DOHH2 (cell line): ENCODE measurements at regions not wholly inside any gene's neighbourhood (a gene's known extent, or its start where the extent isn't known, plus 50 kb on each side); places are given as distances from the start of the nearest gene placed in this dataset.

Experiments used
- H3F3A ChIP-seq: fragments of 200-600 bp; sonication (generic), shearing (Covaris generic); 2 replicates; pipeline ENCODE4 v1.6.0; 2016; ENCODE audit warnings: antibody characterized with exemption, mild to moderate bottlenecking; ENCODE audit not compliant: control insufficient read depth, insufficient read depth
- H3K27ac ChIP-seq: fragments of 200-600 bp; sonication (generic); 2 replicates; pipeline ENCODE4 v1.5.1; 2014; ENCODE audit warnings: low read depth, mild to moderate bottlenecking, low read length, moderate library complexity
- H3K27me3 ChIP-seq: fragments of 200-600 bp; sonication (generic); 2 replicates; pipeline ENCODE4 v1.6.1; 2014; ENCODE audit warnings: mild to moderate bottlenecking, low read length, mixed read lengths; ENCODE audit not compliant: control insufficient read depth
- H3K36me3 ChIP-seq: fragments of 200-600 bp; sonication (generic); 2 replicates; pipeline ENCODE4 v1.6.1; 2014; ENCODE audit warnings: mild to moderate bottlenecking, low read length, moderate library complexity, mixed read lengths; ENCODE audit not compliant: control insufficient read depth
- H3K4me1 ChIP-seq: fragments of 200-600 bp; sonication (generic); 2 replicates; pipeline ENCODE4 v1.6.1; 2014; ENCODE audit warnings: mild to moderate bottlenecking, low read length, mixed read lengths; ENCODE audit not compliant: control insufficient read depth
- H3K4me2 ChIP-seq: fragments of 200-600 bp; sonication (generic); 2 replicates; pipeline ENCODE4 v1.6.0; 2014; ENCODE audit warnings: mild to moderate bottlenecking, low read length, moderate library complexity
- H3K4me3 ChIP-seq: fragments of 200-600 bp; sonication (generic); 2 replicates; pipeline ENCODE4 v1.5.1; 2014; ENCODE audit warnings: mild to moderate bottlenecking, low read length, mixed read lengths
- H3K79me2 ChIP-seq: fragments of 200-600 bp; sonication (generic); 2 replicates; pipeline ENCODE4 v1.6.1; 2014; ENCODE audit warnings: mild to moderate bottlenecking, low read length, mixed read lengths; ENCODE audit not compliant: control insufficient read depth
- H3K9me2 ChIP-seq: fragments of 200-600 bp; sonication (generic); replicated peaks from 2 replicates; pipeline ENCODE4 v1.6.1; 2014; ENCODE audit warnings: mild to moderate bottlenecking, low read length, mixed read lengths; ENCODE audit not compliant: control insufficient read depth
- H3K9me3 ChIP-seq: fragments of 200-600 bp; sonication (generic); 2 replicates; pipeline ENCODE4 v1.6.1; 2014; ENCODE audit warnings: antibody characterized with exemption, low read length, mixed read lengths; ENCODE audit not compliant: control insufficient read depth, insufficient read depth
- H4K20me1 ChIP-seq: fragments of 200-600 bp; sonication (generic); 2 replicates; pipeline ENCODE4 v1.6.0; 2014; ENCODE audit warnings: low read depth, mild to moderate bottlenecking, antibody characterized with exemption, low read length, moderate library complexity; ENCODE audit not compliant: control insufficient read depth, insufficient read depth
- CTCF ChIP-seq: fragments of 200-600 bp; sonication (generic); IDR thresholded peaks from one replicate; pipeline ENCODE4 v1.5.1; 2014; ENCODE audit warnings: antibody characterized with exemption, mild to moderate bottlenecking, low read depth, low read length; ENCODE audit not compliant: poor library complexity, severe bottlenecking
- EZH2phosphoT487 ChIP-seq: fragments of 200-600 bp; sonication (generic); IDR thresholded peaks from 2 replicates; pipeline ENCODE4 v1.6.1; 2017; ENCODE audit warnings: borderline replicate concordance, mild to moderate bottlenecking, antibody characterized with exemption, low read length, moderate library complexity, mixed read lengths

GRCh38 chr22:44407987-44408828, 89.8 kb downstream of the RTL6 start:
- no peaks in the 10 kb centered on the region for H3K36me3 ChIP-seq
- no peak overlapping the region for H3K4me3 ChIP-seq
- H3K4me1 ChIP-seq: no peaks in the 10 kb centered on the region
- no peak for TF ChIP-seq EZH2phosphoT487
- no peak for TF ChIP-seq CTCF
- H3F3A ChIP-seq: no peaks in the 10 kb centered on the region
- H4K20me1 ChIP-seq: no peaks in the 10 kb centered on the region
- no peaks in the 10 kb centered on the region for H3K27me3 ChIP-seq
- no peaks in the 10 kb centered on the region for H3K9me3 ChIP-seq
- no peak overlapping the region for H3K27ac ChIP-seq
- H3K79me2 ChIP-seq: no peaks in the 10 kb centered on the region
- no peak overlapping the region for H3K4me2 ChIP-seq
- H3K9me2 ChIP-seq: no peaks in the 10 kb centered on the region

GRCh38 chr22:44407171-44407986, 90.7 kb downstream of the RTL6 start:
- H3K9me3 ChIP-seq: no peaks in the 10 kb centered on the region
- H3K27me3 ChIP-seq: no peaks in the 10 kb centered on the region
- no peaks in the 10 kb centered on the region for H3F3A ChIP-seq
- H3K4me3 ChIP-seq: no peak overlapping the region
- H3K4me1 ChIP-seq: no peaks in the 10 kb centered on the region
- H3K36me3 ChIP-seq: no peaks in the 10 kb centered on the region
- H3K27ac ChIP-seq: no peak overlapping the region
- H3K4me2 ChIP-seq: no peak overlapping the region
- H3K9me2 ChIP-seq: no peaks in the 10 kb centered on the region
- no peaks in the 10 kb centered on the region for H4K20me1 ChIP-seq
- TF ChIP-seq CTCF (no peak), EZH2phosphoT487 (no peak)
- no peaks in the 10 kb centered on the region for H3K79me2 ChIP-seq

GRCh38 chr22:44406341-44407170, 91.5 kb downstream of the RTL6 start:
- Histone ChIP-seq H3K9me3 (no peaks in the 10 kb centered on the region), H3K4me3 (no peak overlapping the region), H4K20me1 (no peaks in the 10 kb centered on the region), H3K27me3 (no peaks in the 10 kb centered on the region), H3K36me3 (no peaks in the 10 kb centered on the region), H3K4me2 (no peak overlapping the region), H3K9me2 (no peaks in the 10 kb centered on the region), H3K79me2 (no peaks in the 10 kb centered on the region), H3F3A (no peaks in the 10 kb centered on the region), H3K27ac (no peak overlapping the region), H3K4me1 (no peaks in the 10 kb centered on the region)
- TF ChIP-seq CTCF: no peak
- TF ChIP-seq EZH2phosphoT487: no peak
